GM23338 (cell line): ENCODE measurements at regions not wholly inside any gene's neighbourhood (a gene's known extent, or its start where the extent isn't known, plus 50 kb on each side); places are given as distances from the start of the nearest gene placed in this dataset.

Experiments used
- ATAC-seq: fragments of 200-7000 bp; cut with Tn5 transposase; 3 replicates; pipeline ENCODE4 v1.9.1; 2020
- DNase-seq: peaks from one replicate; pipeline ENCODE4 v3.0.0-alpha.2; 2015; ENCODE audit warnings: low spot score
- H2AFZ ChIP-seq: fragments of 200-600 bp; sonication (generic); 2 replicates; pipeline ENCODE4 v1.8.0; 2016; ENCODE audit warnings: antibody characterized with exemption, mild to moderate bottlenecking, moderate library complexity
- H3F3A ChIP-seq: fragments of 200-600 bp; sonication (generic); replicated peaks from 2 replicates; pipeline ENCODE4 v1.8.0; 2017; ENCODE audit warnings: antibody characterized with exemption, mixed run types, low read depth
- H3K27ac ChIP-seq: fragments of 200-600 bp; sonication (generic); 2 replicates; pipeline ENCODE4 v1.6.1; 2016; ENCODE audit warnings: low read depth
- H3K27me3 ChIP-seq: fragments of 200-600 bp; sonication (generic); 2 replicates; pipeline ENCODE4 v1.8.0; 2016; ENCODE audit warnings: mild to moderate bottlenecking, mixed run types, moderate library complexity; ENCODE audit not compliant: insufficient read depth
- H3K36me3 ChIP-seq: fragments of 200-600 bp; sonication (generic); 2 replicates; pipeline ENCODE4 v1.8.0; 2016; ENCODE audit warnings: mild to moderate bottlenecking; ENCODE audit not compliant: insufficient read depth
- H3K4me1 ChIP-seq: fragments of 200-600 bp; sonication (generic); 2 replicates; pipeline ENCODE4 v1.8.0; 2016; ENCODE audit warnings: mild to moderate bottlenecking, moderate library complexity; ENCODE audit not compliant: insufficient read depth
- H3K4me2 ChIP-seq: fragments of 200-600 bp; sonication (generic); 2 replicates; pipeline ENCODE4 v1.7.1; 2017; ENCODE audit warnings: mixed run types
- H3K4me3 ChIP-seq: fragments of 200-600 bp; sonication (generic); 2 replicates; pipeline ENCODE4 v1.6.1; 2016; ENCODE audit warnings: mixed run types
- H3K79me2 ChIP-seq: fragments of 200-600 bp; sonication (generic); replicated peaks from 2 replicates; pipeline ENCODE4 v1.8.0; 2017; ENCODE audit warnings: mild to moderate bottlenecking; ENCODE audit not compliant: insufficient read depth
- H3K9me2 ChIP-seq: fragments of 200-600 bp; sonication (generic); 2 replicates; pipeline ENCODE4 v1.8.0; 2017; ENCODE audit not compliant: insufficient read depth
- H4K20me1 ChIP-seq: fragments of 200-600 bp; sonication (generic); replicated peaks from 2 replicates; pipeline ENCODE4 v1.8.0; 2017; ENCODE audit warnings: mild to moderate bottlenecking; ENCODE audit not compliant: insufficient read depth
- H3K27ac Mint-ChIP-seq: 2 replicates; pipeline ENCODE4 v1.8.0; 2020; ENCODE audit warnings: inconsistent platforms, mild to moderate bottlenecking, moderate library complexity, mixed read lengths
- H3K27me3 Mint-ChIP-seq: 3 replicates; pipeline ENCODE4 v1.8.0; 2022; ENCODE audit warnings: low read depth, mild to moderate bottlenecking, moderate library complexity, mixed read lengths, inconsistent platforms; ENCODE audit not compliant: insufficient read depth, poor library complexity
- H3K36me3 Mint-ChIP-seq: 3 replicates; pipeline ENCODE4 v1.8.0; 2021; ENCODE audit warnings: low read depth, mild to moderate bottlenecking, inconsistent platforms, moderate library complexity, mixed read lengths
- H3K4me1 Mint-ChIP-seq: 3 replicates; pipeline ENCODE4 v1.8.0; 2020; ENCODE audit warnings: mild to moderate bottlenecking, inconsistent platforms, mixed read lengths
- H3K4me3 Mint-ChIP-seq: 3 replicates; pipeline ENCODE4 v1.8.0; 2021; ENCODE audit warnings: moderate library complexity, mild to moderate bottlenecking, inconsistent platforms, mixed read lengths
- H3K9me3 Mint-ChIP-seq: 3 replicates; pipeline ENCODE4 v1.8.0; 2020; ENCODE audit warnings: moderate library complexity, mild to moderate bottlenecking, inconsistent platforms, mixed read lengths
- CREB1 ChIP-seq: fragments of 250-450 bp; sonication (Bioruptor Pico); IDR thresholded peaks from 2 replicates; pipeline ENCODE4 v1.5.0; 2020; ENCODE audit warnings: low read depth, mild to moderate bottlenecking, moderate library complexity
- CTCF ChIP-seq, 2 experiments: fragments of 200-600 bp in 1 of 2; sonication (generic) in 1 of 2; conservative IDR thresholded peaks; 2 replicates each; pipeline versions ENCODE4 v1.5.1 to v1.6.1; 2016 to 2017; ENCODE audit warnings: antibody characterized with exemption in 2 of 2, low read depth in 2 of 2, mild to moderate bottlenecking in 2 of 2, moderate library complexity in 1 of 2
- ETS1 ChIP-seq: IDR thresholded peaks from 2 replicates; pipeline ENCODE4 v1.6.1; 2016; ENCODE audit warnings: antibody characterized with exemption
- EZH2 ChIP-seq: fragments of 200-600 bp; sonication (generic); IDR thresholded peaks from one replicate; pipeline ENCODE4 v1.8.0; 2017; ENCODE audit warnings: antibody characterized with exemption, mild to moderate bottlenecking, low read depth; ENCODE audit not compliant: unreplicated experiment
- EZH2phosphoT487 ChIP-seq: fragments of 200-600 bp; sonication (generic); IDR thresholded peaks from one replicate; pipeline ENCODE4 v1.8.1; 2018; ENCODE audit warnings: antibody characterized with exemption; ENCODE audit not compliant: unreplicated experiment
- JUNB ChIP-seq: IDR thresholded peaks from one replicate; pipeline ENCODE4 v1.6.1; 2016; ENCODE audit warnings: antibody characterized with exemption; ENCODE audit not compliant: unreplicated experiment
- NANOG ChIP-seq: IDR thresholded peaks from 2 replicates; pipeline ENCODE4 v1.6.1; 2016; ENCODE audit warnings: antibody characterized with exemption, borderline replicate concordance
- POLR2AphosphoS5 ChIP-seq: IDR thresholded peaks from 2 replicates; pipeline ENCODE4 v1.6.1; 2016; ENCODE audit warnings: antibody characterized with exemption, low read depth
- REST ChIP-seq: IDR thresholded peaks from one replicate; pipeline ENCODE4 v1.6.1; 2018; ENCODE audit warnings: antibody characterized with exemption; ENCODE audit not compliant: unreplicated experiment
- STAT1 ChIP-seq: IDR thresholded peaks from one replicate; pipeline ENCODE4 v1.6.1; 2016; ENCODE audit warnings: antibody characterized with exemption; ENCODE audit not compliant: unreplicated experiment
- ZNF114 ChIP-seq: fragments of 250-450 bp; sonication (Bioruptor Pico); IDR thresholded peaks from 2 replicates; pipeline ENCODE4 v1.5.0; 2020; ENCODE audit warnings: mild to moderate bottlenecking, moderate library complexity
- ZNF331 ChIP-seq: fragments of 250-450 bp; sonication (Bioruptor Pico); IDR thresholded peaks from 2 replicates; pipeline ENCODE4 v1.5.0; 2020; ENCODE audit warnings: low read depth, mild to moderate bottlenecking, moderate library complexity

- TF ChIP-seq STAT1 (no peak), ZNF331 (CRISPR knock-in tag) (no peak), NANOG (no peak), CTCF (conservative IDR thresholded peaks at IDR 0.05; ENCODE audit: low read depth in 2 of 2) (no peak)
Measured at GRCh38 chr2:35785564-35785963, 570.0 kb upstream of the CRIM1 start (continued).

GRCh38 chr2:35784777-35785176 lies 570.8 kb upstream of the CRIM1 start:
- H3K27me3 Mint-ChIP-seq: peaks cover 1% of the 10 kb centered on the region
- DNase-seq (no peak), ATAC-seq (no peak)
- Histone ChIP-seq H3K79me2 (no peaks in the 10 kb centered on the region), H3K27ac (no peak overlapping the region), H3K4me3 (no peak overlapping the region), H3F3A (no peaks in the 10 kb centered on the region), H2AFZ (no peak overlapping the region), H4K20me1 (no peaks in the 10 kb centered on the region), H3K36me3 (0 out of 2 replicates have a peak, but pooled peaks cover 3% of the 10 kb centered on the region), H3K4me1 (no peaks in the 10 kb centered on the region), H3K27me3 (no peaks in the 10 kb centered on the region), H3K9me2 (peaks cover under 1% of the 10 kb centered on the region; the same call in 1 of the 2 replicates), H3K4me2 (no peak overlapping the region)
- peaks cover 40% of the 10 kb centered on the region for H3K9me3 Mint-ChIP-seq
- peaks cover 39% of the 10 kb centered on the region; the same call in 2 of the 3 replicates for H3K36me3 Mint-ChIP-seq
- H3K4me3 Mint-ChIP-seq: no peak overlapping the region
- no peaks in the 10 kb centered on the region for H3K4me1 Mint-ChIP-seq
- no peak overlapping the region for H3K27ac Mint-ChIP-seq
- no peak for TF ChIP-seq ETS1
- no peak for TF ChIP-seq POLR2AphosphoS5
- TF ChIP-seq CREB1 (CRISPR knock-in tag): no peak
- no peak for TF ChIP-seq STAT1
- no peak for TF ChIP-seq ZNF114 (CRISPR knock-in tag)
- no peak for TF ChIP-seq JUNB
- TF ChIP-seq NANOG: no peak
- TF ChIP-seq REST: no peak
- no peak for TF ChIP-seq ZNF331 (CRISPR knock-in tag)
- TF ChIP-seq EZH2phosphoT487: no peak
- TF ChIP-seq EZH2: no peak
- no peak for TF ChIP-seq CTCF (conservative IDR thresholded peaks at IDR 0.05; ENCODE audit: low read depth in 2 of 2)
